CD4-positive, alpha-beta memory T cell (primary cell): ENCODE measurements at regions not wholly inside any gene's neighbourhood (a gene's known extent, or its start where the extent isn't known, plus 50 kb on each side); places are given as distances from the start of the nearest gene placed in this dataset.

Experiments
- CTCF ChIA-PET: fragments of 350-600 bp; sonication (Branson Sonifier 250); formaldehyde crosslinking; loops from one replicate; lab custom pipeline; 2021; ENCODE audit warnings: inconsistent platforms; ENCODE audit not compliant: partially characterized antibody; lab: Charles Lee
- POLR2A ChIA-PET: fragments of 350-600 bp; sonication (Branson Sonifier 250); formaldehyde crosslinking; loops from one replicate; lab custom pipeline; 2021; ENCODE audit not compliant: partially characterized antibody; lab: Charles Lee
- DNase-seq, 5 donors: peaks; one replicate each; pipeline versions ENCODE4 v3.0.0 to v3.0.0-alpha.2; 2020 to 2022; ENCODE audit warnings: mixed read lengths in 1 of 5
- H3K27ac ChIP-seq: one replicate; pipeline ENCODE4 v1.7.0; 2013; ENCODE audit warnings: low read depth, low read length
- H3K27me3 ChIP-seq: 2 replicates; pipeline ENCODE4 v1.7.0; 2013; ENCODE audit warnings: mild to moderate bottlenecking, low read length, moderate library complexity; ENCODE audit not compliant: insufficient read depth
- H3K36me3 ChIP-seq: 2 replicates; pipeline ENCODE4 v1.7.0; 2013; ENCODE audit warnings: mild to moderate bottlenecking, low read length, moderate library complexity; ENCODE audit not compliant: insufficient read depth
- H3K4me1 ChIP-seq: 2 replicates; pipeline ENCODE4 v1.7.0; 2013; ENCODE audit warnings: mild to moderate bottlenecking, low read length, moderate library complexity; ENCODE audit not compliant: insufficient read depth
- H3K4me3 ChIP-seq, 2 donors: one replicate each; pipeline ENCODE4 v1.7.0; 2013; ENCODE audit warnings: low read length in 2 of 2, mild to moderate bottlenecking in 1 of 2
- H3K9me3 ChIP-seq, 2 donors: one replicate each; pipeline ENCODE4 v1.7.0; 2013; ENCODE audit warnings: low read length in 2 of 2, control low read depth in 1 of 2; ENCODE audit not compliant: control insufficient read depth in 1 of 2
- H3K27ac Mint-ChIP-seq, 7 donors: one replicate each; pipeline ENCODE4 v1.8.0; 2020 to 2021; ENCODE audit warnings: mixed read lengths in 7 of 7, mild to moderate bottlenecking in 6 of 7, inconsistent platforms in 3 of 7, moderate library complexity in 3 of 7
- H3K27me3 Mint-ChIP-seq, 2 donors: one replicate each; pipeline ENCODE4 v1.8.0; 2020 to 2021; ENCODE audit warnings: mixed read lengths in 2 of 2
- H3K36me3 Mint-ChIP-seq, 2 donors: one replicate each; pipeline ENCODE4 v1.8.0; 2020 to 2021; ENCODE audit warnings: mixed read lengths in 2 of 2, inconsistent platforms in 1 of 2, mild to moderate bottlenecking in 1 of 2
- H3K4me1 Mint-ChIP-seq, 4 donors: one replicate each; pipeline ENCODE4 v1.8.0; 2020 to 2021; ENCODE audit warnings: mixed read lengths in 4 of 4, mild to moderate bottlenecking in 1 of 4
- H3K4me3 Mint-ChIP-seq, 8 donors: one replicate each; pipeline ENCODE4 v1.8.0; 2020 to 2021; ENCODE audit warnings: mixed read lengths in 8 of 8, mild to moderate bottlenecking in 7 of 8, moderate library complexity in 6 of 8, inconsistent platforms in 3 of 8
- H3K9me3 Mint-ChIP-seq, 8 donors: one replicate each; pipeline ENCODE4 v1.8.0; 2020 to 2021; ENCODE audit warnings: mixed read lengths in 8 of 8, mild to moderate bottlenecking in 5 of 8, inconsistent platforms in 3 of 8, moderate library complexity in 1 of 8
- intact Hi-C: fragments of 100-400 bp; cut with micrococcal nuclease; formaldehyde crosslinking; loops from one replicate; pipeline ENCODE4 v1.15.1; 2023

GRCh38 chrX:134172588-134173259 lies 64.3 kb upstream of the CCDC160 start:
- intact Hi-C loops, result loop anchor here (2.0 kb wide), 1 partner anchor 14 kb away; no protein-coding TSS in a partner anchor
- peaks cover 6 to 20% (median 11%) of the 10 kb centered on the region in 4 donors for H3K4me1 Mint-ChIP-seq
- H3K4me3 Mint-ChIP-seq, result peak overlapping the region; percentile 89 to 98 (median 92)
- H3K4me1 ChIP-seq, result peaks cover 9% of the 10 kb centered on the region
- CTCF ChIA-PET, result no interaction called here
- no peak overlapping the region for H3K27ac ChIP-seq
- peaks cover 0 to 3% of the 10 kb centered on the region in 2 donors for H3K36me3 Mint-ChIP-seq
- DNase-seq, result peak; percentile 19 to 39 (median 27)
- no peaks in the 10 kb centered on the region for H3K36me3 ChIP-seq
- peak overlapping the region in 3 of 7 donors; percentile 5 to 47 (median 19) for H3K27ac Mint-ChIP-seq
- no peaks in the 10 kb centered on the region for H3K9me3 ChIP-seq
- peak overlapping the region in 1 of 2 donors; percentile 58 for H3K4me3 ChIP-seq
- H3K27me3 ChIP-seq, result no peaks in the 10 kb centered on the region
- POLR2A ChIA-PET, result interaction anchor here (1.3 kb wide), 1 partner anchor 14 kb away, joined by 3 read pairs; no protein-coding TSS in a partner anchor
- peaks cover 4 to 6% of the 10 kb centered on the region in 2 donors for H3K27me3 Mint-ChIP-seq
- no peaks in the 10 kb centered on the region for H3K9me3 Mint-ChIP-seq

- CTCF ChIA-PET, result no interaction called here
- Histone ChIP-seq H3K27ac (no peak overlapping the region), H3K27me3 (no peaks in the 10 kb centered on the region), H3K9me3 (no peaks in the 10 kb centered on the region), H3K4me3 (peak overlapping the region in 1 of 2 donors; percentile 14), H3K4me1 (peaks cover 9% of the 10 kb centered on the region), H3K36me3 (no peaks in the 10 kb centered on the region)
- Mint-ChIP-seq H3K4me1 (peaks cover 6 to 20% (median 11%) of the 10 kb centered on the region in 4 donors), H3K9me3 (no peaks in the 10 kb centered on the region), H3K27ac (peak overlapping the region in 2 of 7 donors; percentile 17 to 70), H3K36me3 (peaks cover 0 to 3% of the 10 kb centered on the region in 2 donors), H3K27me3 (peaks cover 4 to 6% of the 10 kb centered on the region in 2 donors), H3K4me3 (peak overlapping the region; percentile 89 to 98 (median 92))
- DNase-seq, result peak in 1 of 5 donors; percentile 9
- intact Hi-C loops, result loop anchor here (2.0 kb wide), 1 partner anchor 13 kb away; no protein-coding TSS in a partner anchor
- POLR2A ChIA-PET, result no interaction called here
Measured at GRCh38 chrX:134173541-134174272, 63.3 kb upstream of the CCDC160 start.

- intact Hi-C loops, result no loop called here
- Histone ChIP-seq H3K9me3 (no peaks in the 10 kb centered on the region), H3K27ac (no peak overlapping the region), H3K4me1 (peaks cover 9% of the 10 kb centered on the region), H3K4me3 (no peak overlapping the region), H3K27me3 (no peaks in the 10 kb centered on the region), H3K36me3 (no peaks in the 10 kb centered on the region)
- Mint-ChIP-seq H3K36me3 (peaks cover 0 to 3% of the 10 kb centered on the region in 2 donors), H3K4me1 (peaks cover 6 to 20% (median 11%) of the 10 kb centered on the region in 4 donors), H3K27ac (no peak overlapping the region), H3K27me3 (peaks cover 4 to 6% of the 10 kb centered on the region in 2 donors), H3K9me3 (no peaks in the 10 kb centered on the region), H3K4me3 (peak overlapping the region; percentile 89 to 98 (median 92))
- CTCF ChIA-PET, result no interaction called here
- no peak for DNase-seq
- POLR2A ChIA-PET, result no interaction called here
Measured at GRCh38 chrX:134174273-134174660, 62.7 kb upstream of the CCDC160 start.

- H3K36me3 Mint-ChIP-seq, result peaks cover 0 to 3% of the 10 kb centered on the region in 2 donors
- Histone ChIP-seq H3K9me3 (no peaks in the 10 kb centered on the region), H3K4me3 (no peak overlapping the region), H3K4me1 (peaks cover 9% of the 10 kb centered on the region), H3K27ac (no peak overlapping the region), H3K27me3 (no peaks in the 10 kb centered on the region), H3K36me3 (no peaks in the 10 kb centered on the region)
- DNase-seq, result no peak
- intact Hi-C loops, result no loop called here
- POLR2A ChIA-PET, result no interaction called here
- H3K27ac Mint-ChIP-seq, result no peak overlapping the region
- H3K27me3 Mint-ChIP-seq, result peaks cover 4 to 6% of the 10 kb centered on the region in 2 donors
- CTCF ChIA-PET, result no interaction called here
- H3K9me3 Mint-ChIP-seq, result no peaks in the 10 kb centered on the region
- H3K4me1 Mint-ChIP-seq, result peaks cover 6 to 20% (median 11%) of the 10 kb centered on the region in 4 donors
- peak overlapping the region in 1 of 8 donors; percentile 46 for H3K4me3 Mint-ChIP-seq
Measured at GRCh38 chrX:134174859-134175258, 62.1 kb upstream of the CCDC160 start.

- H3K27ac ChIP-seq, result no peak overlapping the region
- ChIA-PET CTCF (interaction anchor here (1.5 kb wide), 1 partner anchor 9 kb away, joined by 3 read pairs; no protein-coding TSS in a partner anchor), POLR2A (no interaction called here)
- H3K9me3 ChIP-seq, result no peaks in the 10 kb centered on the region
- Mint-ChIP-seq H3K9me3 (peaks cover 0 to 2% (median 0%) of the 10 kb centered on the region in 8 donors), H3K27ac (no peak overlapping the region), H3K4me1 (peaks cover 5 to 14% (median 8%) of the 10 kb centered on the region in 4 donors), H3K36me3 (no peaks in the 10 kb centered on the region), H3K4me3 (no peak overlapping the region), H3K27me3 (peaks cover 9% of the 10 kb centered on the region in 2 donors)
- DNase-seq, result no peak
- no peak overlapping the region for H3K4me3 ChIP-seq
- no peaks in the 10 kb centered on the region for H3K36me3 ChIP-seq
- H3K27me3 ChIP-seq, result no peaks in the 10 kb centered on the region
- intact Hi-C loops, result no loop called here
- H3K4me1 ChIP-seq, result peaks cover 9% of the 10 kb centered on the region
Measured at GRCh38 chrX:134177527-134177926, 59.5 kb upstream of the CCDC160 start.

DNA sequence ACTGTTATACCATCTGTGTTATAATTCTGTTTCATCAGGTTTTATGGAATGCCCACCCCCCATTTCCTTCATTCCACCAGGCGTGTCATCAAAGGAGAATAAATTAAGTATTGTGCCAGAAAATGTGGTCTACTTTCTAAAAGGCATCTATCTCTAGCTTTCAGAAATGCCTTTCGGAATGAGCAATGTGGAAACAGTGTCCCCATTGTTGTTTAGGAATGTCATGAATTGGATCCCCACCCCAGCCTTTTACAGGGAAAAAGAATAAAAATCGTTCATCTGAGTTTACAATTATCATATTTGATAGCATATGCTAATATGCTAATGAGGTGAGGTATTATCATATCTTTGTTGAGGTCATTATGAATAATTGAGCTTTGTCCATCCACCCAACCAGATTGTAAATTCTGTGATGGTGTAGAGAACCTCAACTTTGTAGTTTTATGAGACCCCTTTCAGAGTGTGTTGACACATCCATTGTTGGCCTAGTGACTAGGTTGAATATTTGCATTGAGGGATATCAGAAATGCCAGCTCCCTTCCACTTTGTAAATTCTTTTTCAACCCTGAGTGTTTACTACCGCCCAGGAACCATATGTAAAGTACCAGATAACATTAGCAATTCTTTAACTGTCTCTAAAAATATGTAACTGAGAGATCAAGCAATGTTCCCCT lies 56.2 kb upstream of the CCDC160 start:
- POLR2A ChIA-PET, result no interaction called here
- no peak overlapping the region for H3K27ac Mint-ChIP-seq
- no peak overlapping the region for H3K4me3 ChIP-seq
- H3K27me3 ChIP-seq, result no peaks in the 10 kb centered on the region
- peaks cover 11% of the 10 kb centered on the region for H3K4me1 ChIP-seq
- no peak overlapping the region for H3K4me3 Mint-ChIP-seq
- H3K27me3 Mint-ChIP-seq, result peaks cover 6 to 8% of the 10 kb centered on the region in 2 donors
- no peaks in the 10 kb centered on the region for H3K9me3 ChIP-seq
- CTCF ChIA-PET, result no interaction called here
- H3K36me3 Mint-ChIP-seq, result no peaks in the 10 kb centered on the region
- DNase-seq, result no peak
- no peaks in the 10 kb centered on the region for H3K36me3 ChIP-seq
- H3K27ac ChIP-seq, result no peak overlapping the region
- intact Hi-C loops, result no loop called here
- peaks cover 3 to 11% (median 8%) of the 10 kb centered on the region in 4 donors for H3K4me1 Mint-ChIP-seq
- H3K9me3 Mint-ChIP-seq, result peaks cover 0 to 2% (median 0%) of the 10 kb centered on the region in 8 donors

DNA sequence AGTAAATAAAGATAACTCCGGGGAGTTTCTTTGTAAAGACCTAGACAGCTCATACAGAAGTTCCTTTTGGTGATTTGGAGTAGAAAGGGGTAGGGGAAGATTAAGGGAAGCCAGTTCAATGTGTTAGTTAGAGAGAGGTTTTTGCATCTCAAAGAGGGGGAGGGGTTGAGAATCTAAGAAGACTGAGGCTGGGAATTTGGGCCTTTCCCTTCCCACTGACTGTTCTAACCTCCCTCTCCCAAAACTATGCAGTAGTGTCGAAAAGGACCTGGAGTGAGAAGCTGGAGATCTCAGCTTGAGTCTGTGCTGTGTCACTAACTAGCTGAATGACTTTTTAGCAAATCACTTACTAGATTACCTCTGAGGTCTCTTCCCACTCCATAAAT lies 55.7 kb upstream of the CCDC160 start:
- no peaks in the 10 kb centered on the region for H3K9me3 ChIP-seq
- intact Hi-C loops, result no loop called here
- no peaks in the 10 kb centered on the region for H3K36me3 Mint-ChIP-seq
- H3K9me3 Mint-ChIP-seq, result peaks cover 0 to 2% (median 0%) of the 10 kb centered on the region in 8 donors
- no peak overlapping the region for H3K27ac ChIP-seq
- POLR2A ChIA-PET, result no interaction called here
- CTCF ChIA-PET, result no interaction called here
- H3K27me3 Mint-ChIP-seq, result peaks cover 6 to 8% of the 10 kb centered on the region in 2 donors
- no peak overlapping the region for H3K27ac Mint-ChIP-seq
- peaks cover 3 to 15% (median 11%) of the 10 kb centered on the region in 4 donors for H3K4me1 Mint-ChIP-seq
- no peaks in the 10 kb centered on the region for H3K36me3 ChIP-seq
- no peaks in the 10 kb centered on the region for H3K27me3 ChIP-seq
- H3K4me3 Mint-ChIP-seq, result no peak overlapping the region
- H3K4me3 ChIP-seq, result no peak overlapping the region
- H3K4me1 ChIP-seq, result peaks cover 17% of the 10 kb centered on the region
- DNase-seq, result no peak
